DOHH2 (cell line): ENCODE measurements at regions not wholly inside any gene's neighbourhood (a gene's known extent, or its start where the extent isn't known, plus 50 kb on each side); places are given as distances from the start of the nearest gene placed in this dataset.

Source experiments
- EZH2phosphoT487 ChIP-seq: fragments of 200-600 bp; sonication (generic); IDR thresholded peaks from 2 replicates; pipeline ENCODE4 v1.6.1; 2017; ENCODE audit warnings: borderline replicate concordance, mild to moderate bottlenecking, antibody characterized with exemption, low read length, moderate library complexity, mixed read lengths
- TF ChIP-seq, protein P1 (sequence below): fragments of 200-600 bp; sonication (generic); IDR thresholded peaks from one replicate; pipeline ENCODE4 v1.5.1; 2014; ENCODE audit warnings: antibody characterized with exemption, mild to moderate bottlenecking, low read depth, low read length; ENCODE audit not compliant: poor library complexity, severe bottlenecking

DNA sequence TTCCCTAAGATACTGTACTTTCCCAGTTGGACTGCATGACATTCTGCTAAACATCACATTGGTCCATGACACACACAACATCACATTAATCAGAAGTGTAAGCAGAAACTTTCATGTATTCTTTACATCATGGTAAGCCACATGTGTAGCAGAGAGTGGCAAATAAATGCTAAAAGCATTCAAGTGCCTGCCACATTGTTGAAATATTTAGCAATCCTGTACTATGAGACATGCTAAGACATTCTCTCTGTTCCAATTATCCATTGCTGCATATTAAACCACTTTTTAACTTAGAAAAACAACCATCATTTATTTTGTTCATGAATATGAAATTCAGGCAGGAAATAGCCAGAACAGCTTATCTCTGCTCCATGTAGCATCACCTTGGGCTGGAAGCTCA lies 207.7 kb upstream of the GJE1 start:
- TF ChIP-seq, protein P1, sequence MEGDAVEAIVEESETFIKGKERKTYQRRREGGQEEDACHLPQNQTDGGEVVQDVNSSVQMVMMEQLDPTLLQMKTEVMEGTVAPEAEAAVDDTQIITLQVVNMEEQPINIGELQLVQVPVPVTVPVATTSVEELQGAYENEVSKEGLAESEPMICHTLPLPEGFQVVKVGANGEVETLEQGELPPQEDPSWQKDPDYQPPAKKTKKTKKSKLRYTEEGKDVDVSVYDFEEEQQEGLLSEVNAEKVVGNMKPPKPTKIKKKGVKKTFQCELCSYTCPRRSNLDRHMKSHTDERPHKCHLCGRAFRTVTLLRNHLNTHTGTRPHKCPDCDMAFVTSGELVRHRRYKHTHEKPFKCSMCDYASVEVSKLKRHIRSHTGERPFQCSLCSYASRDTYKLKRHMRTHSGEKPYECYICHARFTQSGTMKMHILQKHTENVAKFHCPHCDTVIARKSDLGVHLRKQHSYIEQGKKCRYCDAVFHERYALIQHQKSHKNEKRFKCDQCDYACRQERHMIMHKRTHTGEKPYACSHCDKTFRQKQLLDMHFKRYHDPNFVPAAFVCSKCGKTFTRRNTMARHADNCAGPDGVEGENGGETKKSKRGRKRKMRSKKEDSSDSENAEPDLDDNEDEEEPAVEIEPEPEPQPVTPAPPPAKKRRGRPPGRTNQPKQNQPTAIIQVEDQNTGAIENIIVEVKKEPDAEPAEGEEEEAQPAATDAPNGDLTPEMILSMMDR, result no peak
- no peak for TF ChIP-seq EZH2phosphoT487
